ENCODE measurements at regions not wholly inside any gene's neighbourhood (a gene's known extent, or its start where the extent isn't known, plus 50 kb on each side); places are given as distances from the start of the nearest gene placed in this dataset.
A peak's percentile ranks its signal among the peaks of the same experiment; 100 is the strongest.

- no TSS peak for BruUV-seq (replicated peaks)
- POLR2A ChIA-PET: interaction anchor here (1.6 kb wide), 1 partner anchor 29 kb away, joined by 4 read pairs; no protein-coding TSS in a partner anchor
Observed at GRCh38 chr12:124655698-124656516, 88.5 kb upstream of the NCOR2 start.

GRCh38 chr12:124655048-124655697 is 87.8 kb upstream of the NCOR2 start:
- ChIA-PET POLR2A (no interaction called here), CTCF (no interaction called here)
- intact Hi-C loops (cut with micrococcal nuclease): no loop called here
- H3K27ac Mint-ChIP-seq (ENCODE audit: low read depth, unreplicated experiment): no peak overlapping the region
- H3K4me3 Mint-ChIP-seq (ENCODE audit: unreplicated experiment): no peak overlapping the region
- TF ChIP-seq CTCF (IDR thresholded peaks at IDR 0.05; ENCODE audit: unreplicated experiment): no peak
- H3K27me3 Mint-ChIP-seq (ENCODE audit: insufficient read depth, unreplicated experiment): no peaks in the 10 kb centered on the region
- BruUV-seq (replicated peaks): no TSS peak
- peaks cover 3% of the 10 kb centered on the region for H3K4me1 Mint-ChIP-seq (ENCODE audit: insufficient read depth, unreplicated experiment)
- no peaks in the 10 kb centered on the region for H3K36me3 Mint-ChIP-seq (ENCODE audit: insufficient read depth, unreplicated experiment)
- H3K9me3 Mint-ChIP-seq (ENCODE audit: unreplicated experiment): no peaks in the 10 kb centered on the region
- DNase-seq (ENCODE audit: unreplicated experiment): peak; percentile 25

More at GRCh38 chr12:124655698-124656516, 88.5 kb upstream of the NCOR2 start:
- intact Hi-C loops (cut with micrococcal nuclease): no loop called here
- H3K27ac Mint-ChIP-seq (ENCODE audit: low read depth, unreplicated experiment): no peak overlapping the region
- H3K4me3 Mint-ChIP-seq (ENCODE audit: unreplicated experiment): no peak overlapping the region
- CTCF ChIA-PET: interaction anchor here (0.6 to 0.7 kb wide), 2 partner anchors 98 to 265 kb away, joined by 3 read pairs; no protein-coding TSS in a partner anchor
- H3K27me3 Mint-ChIP-seq (ENCODE audit: insufficient read depth, unreplicated experiment): no peaks in the 10 kb centered on the region
- peak; percentile 64 for DNase-seq (ENCODE audit: unreplicated experiment)
- H3K36me3 Mint-ChIP-seq (ENCODE audit: insufficient read depth, unreplicated experiment): no peaks in the 10 kb centered on the region
- H3K4me1 Mint-ChIP-seq (ENCODE audit: insufficient read depth, unreplicated experiment): peaks cover 3% of the 10 kb centered on the region
- H3K9me3 Mint-ChIP-seq (ENCODE audit: unreplicated experiment): no peaks in the 10 kb centered on the region
- TF ChIP-seq CTCF (IDR thresholded peaks at IDR 0.05; ENCODE audit: unreplicated experiment): no peak

GRCh38 chr12:124654666-124655047 is 87.2 kb upstream of the NCOR2 start:
- H3K9me3 Mint-ChIP-seq (ENCODE audit: unreplicated experiment): no peaks in the 10 kb centered on the region
- POLR2A ChIA-PET: no interaction called here
- H3K36me3 Mint-ChIP-seq (ENCODE audit: insufficient read depth, unreplicated experiment): no peaks in the 10 kb centered on the region
- intact Hi-C loops (cut with micrococcal nuclease): no loop called here
- TF ChIP-seq CTCF (IDR thresholded peaks at IDR 0.05; ENCODE audit: unreplicated experiment): no peak
- H3K4me3 Mint-ChIP-seq (ENCODE audit: unreplicated experiment): no peak overlapping the region
- no peak for DNase-seq (ENCODE audit: unreplicated experiment)
- BruUV-seq (replicated peaks): no TSS peak
- H3K27ac Mint-ChIP-seq (ENCODE audit: low read depth, unreplicated experiment): no peak overlapping the region
- CTCF ChIA-PET: no interaction called here
- peaks cover 3% of the 10 kb centered on the region for H3K4me1 Mint-ChIP-seq (ENCODE audit: insufficient read depth, unreplicated experiment)
- no peaks in the 10 kb centered on the region for H3K27me3 Mint-ChIP-seq (ENCODE audit: insufficient read depth, unreplicated experiment)

- no peak overlapping the region for H3K4me3 Mint-ChIP-seq (ENCODE audit: unreplicated experiment)
- H3K36me3 Mint-ChIP-seq (ENCODE audit: insufficient read depth, unreplicated experiment): no peaks in the 10 kb centered on the region
- H3K27me3 Mint-ChIP-seq (ENCODE audit: insufficient read depth, unreplicated experiment): no peaks in the 10 kb centered on the region
- no peaks in the 10 kb centered on the region for H3K9me3 Mint-ChIP-seq (ENCODE audit: unreplicated experiment)
- H3K4me1 Mint-ChIP-seq (ENCODE audit: insufficient read depth, unreplicated experiment): peaks cover 3% of the 10 kb centered on the region
- TF ChIP-seq CTCF (IDR thresholded peaks at IDR 0.05; ENCODE audit: unreplicated experiment): no peak
- CTCF ChIA-PET: interaction anchor here (0.6 to 0.8 kb wide), 3 partner anchors 13 to 111 kb away, joined by 3 to 4 read pairs (median 3); no protein-coding TSS in a partner anchor
- no peak for DNase-seq (ENCODE audit: unreplicated experiment)
- H3K27ac Mint-ChIP-seq (ENCODE audit: low read depth, unreplicated experiment): no peak overlapping the region
- no TSS peak for BruUV-seq (replicated peaks)
- intact Hi-C loops (cut with micrococcal nuclease): no loop called here
- POLR2A ChIA-PET: interaction anchor here (0.5 to 0.8 kb wide), 2 partner anchors 9 to 13 kb away, joined by 3 read pairs; no protein-coding TSS in a partner anchor
Observed at GRCh38 chr12:124653169-124653931, 85.9 kb upstream of the NCOR2 start.

Measured in MCF 10A (cell line).